GM18499 (cell line): ENCODE measurements at regions not wholly inside any gene's neighbourhood (a gene's known extent, or its start where the extent isn't known, plus 50 kb on each side); places are given as distances from the start of the nearest gene placed in this dataset.

ENCODE experiments used
- ATAC-seq: cut with Tn5 transposase; IDR thresholded peaks from one replicate; pipeline ENCODE4 v1.9.1; 2021; ENCODE audit warnings: moderate number of reproducible peaks; ENCODE audit not compliant: insufficient read depth, unreplicated experiment

DNA sequence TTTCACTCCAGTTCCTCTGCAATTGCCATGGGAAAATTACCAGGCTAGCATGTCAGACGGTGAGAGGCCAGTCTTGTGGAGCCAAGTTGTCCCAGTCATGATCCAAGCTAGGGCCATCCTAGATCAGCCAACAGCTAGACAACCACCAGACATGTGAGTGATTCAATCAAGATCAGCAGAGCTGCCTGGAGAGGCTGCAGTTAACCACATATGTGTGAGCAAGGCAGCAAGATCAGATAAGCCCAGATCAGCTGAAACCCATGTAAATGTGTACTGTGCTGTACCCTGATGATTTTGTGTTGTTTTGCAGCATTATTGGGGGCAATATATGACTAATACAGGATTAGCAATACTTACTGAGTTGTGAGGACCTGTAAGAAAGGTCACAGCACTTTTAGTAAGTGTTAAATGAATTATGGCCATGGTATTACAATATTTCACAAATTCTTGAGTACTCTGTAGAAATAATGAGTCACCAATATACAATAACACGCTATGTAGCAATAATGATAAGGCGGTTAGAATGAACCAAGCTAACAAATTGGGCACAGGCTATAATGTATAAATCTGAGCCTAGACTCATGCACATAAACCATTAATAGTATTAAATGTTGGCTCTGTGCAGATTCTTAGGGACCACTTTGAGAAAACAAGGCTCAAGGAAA lies 91.4 kb downstream of the SUDS3 start:
- ATAC-seq: no peak

- ATAC-seq: no peak
Measured at GRCh38 chr12:118472940-118473339, 96.6 kb downstream of the SUDS3 start.

DNA sequence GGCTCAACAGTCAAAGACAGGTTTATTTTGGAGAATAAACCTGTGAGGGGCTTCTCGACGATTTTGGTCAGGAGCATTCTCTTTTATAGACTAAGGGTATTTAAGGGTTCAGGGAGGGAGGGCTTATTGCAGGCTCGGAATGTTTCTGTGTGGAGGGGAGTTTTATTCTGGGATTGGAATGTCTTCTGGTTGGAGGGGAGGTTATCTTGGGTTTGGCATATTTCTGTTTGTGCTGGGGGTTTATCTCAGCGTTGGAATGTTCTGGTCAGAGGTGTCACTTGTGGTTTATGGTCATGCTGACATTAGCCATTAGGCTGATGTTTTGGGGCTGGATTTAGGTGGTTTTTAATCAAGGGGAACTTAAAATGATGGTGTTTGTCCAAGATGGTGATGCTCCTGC lies 103.9 kb downstream of the SUDS3 start:
- ATAC-seq: no peak

DNA sequence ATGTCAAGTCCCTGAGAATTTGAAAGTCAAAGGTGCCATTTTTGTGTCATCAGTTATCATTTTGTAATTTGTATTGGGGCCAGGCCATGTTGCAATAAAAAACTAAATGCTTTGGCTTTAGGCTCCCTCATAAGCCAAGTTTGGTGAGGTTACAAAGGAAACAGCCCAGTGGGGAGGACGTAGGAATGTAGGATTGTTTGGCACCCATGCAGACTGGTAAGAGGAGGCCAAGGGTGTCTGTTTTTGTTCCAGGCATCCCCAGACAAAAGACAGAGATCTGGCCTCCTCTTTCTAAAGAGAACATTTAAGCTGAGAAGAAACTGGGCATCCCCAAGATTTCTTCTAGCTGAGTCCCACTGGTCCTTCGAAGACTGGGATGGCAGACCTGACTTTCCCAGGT lies 111.7 kb downstream of the SUDS3 start:
- no peak for ATAC-seq

GRCh38 chr12:118493962-118494361 lies 117.6 kb downstream of the SUDS3 start:
- no peak for ATAC-seq

DNA sequence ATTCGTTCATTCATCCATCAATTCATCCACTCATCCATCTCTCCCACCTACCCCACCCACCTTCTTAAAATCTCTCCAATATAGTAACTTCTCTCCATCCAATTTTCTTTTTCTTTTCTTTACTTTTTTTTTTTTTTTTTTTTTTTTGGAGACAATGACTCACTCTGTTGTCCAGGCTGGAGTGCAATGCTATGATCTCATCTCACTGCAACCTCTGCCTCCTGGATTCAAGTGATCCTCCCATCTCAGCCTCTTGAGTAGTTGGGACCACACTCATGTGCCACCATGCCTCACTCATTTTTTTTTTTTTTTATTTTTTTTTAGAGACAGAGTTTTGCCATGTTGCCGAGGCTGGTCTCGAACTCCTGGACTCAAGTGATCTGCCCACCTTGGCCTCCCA lies 118.4 kb downstream of the SUDS3 start:
- ATAC-seq: no peak

- ATAC-seq: no peak
Measured at GRCh38 chr12:118495296-118495695, 118.9 kb downstream of the SUDS3 start.

GRCh38 chr12:118498171-118498570 lies 121.8 kb downstream of the SUDS3 start:
- ATAC-seq: no peak

DNA sequence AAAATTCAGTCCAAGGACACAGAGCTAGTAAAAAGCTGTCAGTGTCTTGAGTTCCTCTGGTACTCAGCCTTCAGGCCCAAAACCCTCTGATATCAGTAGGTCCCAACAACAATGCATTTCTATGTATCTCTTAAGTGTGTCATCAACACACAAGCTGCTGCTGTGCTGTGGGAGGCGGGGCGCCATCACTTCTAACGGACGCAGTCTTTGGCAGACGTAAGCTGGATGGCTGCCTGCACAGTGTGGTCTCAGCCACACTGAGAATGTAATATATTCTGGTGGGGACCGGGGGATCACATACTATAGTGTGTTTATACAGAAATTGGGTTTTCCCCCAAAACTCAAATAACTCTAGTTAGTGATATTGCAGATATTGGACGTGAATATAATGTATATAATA lies 123.9 kb downstream of the SUDS3 start:
- no peak for ATAC-seq

DNA sequence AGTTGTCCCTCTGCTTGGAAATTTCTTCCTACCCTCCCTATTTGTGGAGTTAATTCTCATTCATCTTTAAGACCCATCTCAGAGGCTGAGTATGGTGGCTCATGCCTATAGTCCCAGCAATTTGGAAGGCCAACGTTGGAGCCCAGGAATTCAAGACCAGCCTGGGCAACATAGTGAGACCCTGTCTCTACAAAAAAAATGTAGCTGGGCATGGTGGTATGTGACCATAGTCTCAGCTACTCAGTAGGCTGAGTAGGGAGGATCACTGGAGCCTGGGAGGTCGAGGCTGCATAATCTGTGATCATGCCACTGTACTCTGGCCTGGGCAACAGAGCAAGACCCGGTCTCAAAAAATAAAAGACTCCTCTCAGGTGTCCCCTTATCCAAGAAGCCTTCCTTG lies 125.1 kb downstream of the SUDS3 start:
- ATAC-seq: no peak

GRCh38 chr12:118503476-118503875 lies 127.1 kb downstream of the SUDS3 start:
- no peak for ATAC-seq

DNA sequence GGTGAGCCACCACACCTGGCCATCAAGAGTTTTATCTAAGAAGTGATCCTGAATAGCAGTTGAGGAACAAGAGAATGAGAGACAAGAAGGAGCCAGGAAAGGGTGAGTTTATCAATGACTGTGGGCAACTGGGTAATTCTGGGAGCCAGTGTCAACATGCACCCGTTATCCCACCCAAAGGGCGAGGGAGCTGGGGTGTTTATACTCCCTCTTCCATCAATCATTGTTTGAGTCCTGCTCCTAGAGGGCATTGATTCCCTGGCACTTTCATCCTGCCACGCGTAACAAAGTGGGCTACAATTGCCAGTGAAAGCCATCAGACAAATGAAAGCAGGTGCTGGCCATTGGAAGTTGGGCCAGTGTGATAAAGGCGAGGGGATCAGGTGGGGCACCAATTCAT lies 136.3 kb downstream of the SUDS3 start:
- ATAC-seq: no peak

DNA sequence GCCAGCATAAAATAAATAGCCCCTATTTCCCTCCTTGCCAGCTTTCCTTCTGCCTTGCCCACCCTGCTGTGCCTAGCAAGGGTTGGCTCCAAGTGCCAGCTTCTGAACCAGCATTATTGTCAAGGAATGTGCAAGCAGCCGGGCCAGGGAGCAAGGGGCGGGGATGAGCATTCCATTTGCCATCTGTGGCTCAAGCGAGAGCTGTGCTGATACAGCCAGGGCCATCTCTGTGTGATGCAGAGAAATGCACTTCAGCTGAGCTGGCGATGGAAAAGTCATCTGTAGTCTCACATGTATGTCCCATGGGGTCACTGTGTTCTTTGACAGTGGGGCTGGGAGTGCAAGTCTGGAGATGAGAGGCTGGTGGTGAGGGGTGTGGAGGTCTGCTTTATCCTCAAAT lies 137.3 kb downstream of the SUDS3 start:
- ATAC-seq: no peak

DNA sequence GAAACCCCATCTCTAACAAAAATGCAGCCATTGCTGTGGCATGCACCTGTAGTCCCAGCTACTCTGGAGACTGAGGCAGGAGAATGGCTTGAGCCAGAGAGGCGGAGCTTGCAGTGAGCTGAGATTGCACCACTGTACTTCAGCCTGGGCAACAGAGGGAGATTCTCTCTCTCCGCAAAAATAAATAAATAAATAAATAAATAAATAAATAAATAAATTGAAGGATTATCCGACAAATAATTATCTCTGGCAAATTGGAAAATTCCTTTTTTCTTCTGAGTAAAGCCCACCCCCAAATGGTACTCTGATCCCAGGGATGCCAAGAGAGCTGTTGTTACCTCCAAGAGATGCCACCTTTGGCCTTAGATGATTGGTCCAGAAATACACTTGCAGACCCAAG lies 137.9 kb downstream of the SUDS3 start:
- no peak for ATAC-seq

- no peak for ATAC-seq
Measured at GRCh38 chr12:118520214-118521035, 144.1 kb downstream of the SUDS3 start.

- no peak for ATAC-seq
Measured at GRCh38 chr12:118521036-118521370, 144.6 kb downstream of the SUDS3 start.

- ATAC-seq: no peak
Measured at GRCh38 chr12:118524446-118524845, 148.1 kb downstream of the SUDS3 start.

- ATAC-seq: no peak
Measured at GRCh38 chr12:118525216-118525615, 148.9 kb downstream of the SUDS3 start.

GRCh38 chr12:118526255-118527095 lies 150.1 kb downstream of the SUDS3 start:
- no peak for ATAC-seq

DNA sequence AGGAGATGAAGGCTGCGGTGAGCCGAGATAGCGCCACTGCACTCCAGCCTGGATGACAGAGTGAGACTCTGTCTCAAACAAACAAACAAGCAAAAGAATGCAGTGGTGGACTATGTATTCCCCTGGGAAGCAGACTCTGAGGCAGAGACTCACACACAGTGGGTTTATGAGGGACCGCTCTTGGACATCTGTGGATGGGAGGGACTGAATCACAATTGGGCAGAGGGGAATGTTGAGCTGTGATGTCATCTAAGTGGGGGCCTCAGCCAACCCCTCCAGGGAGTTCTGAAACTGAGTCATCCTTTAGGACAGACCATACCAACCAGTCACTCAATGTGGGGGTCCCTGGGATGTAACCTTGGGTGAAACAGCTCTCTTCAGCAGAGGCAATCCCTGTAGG lies 151.0 kb downstream of the SUDS3 start:
- no peak for ATAC-seq

DNA sequence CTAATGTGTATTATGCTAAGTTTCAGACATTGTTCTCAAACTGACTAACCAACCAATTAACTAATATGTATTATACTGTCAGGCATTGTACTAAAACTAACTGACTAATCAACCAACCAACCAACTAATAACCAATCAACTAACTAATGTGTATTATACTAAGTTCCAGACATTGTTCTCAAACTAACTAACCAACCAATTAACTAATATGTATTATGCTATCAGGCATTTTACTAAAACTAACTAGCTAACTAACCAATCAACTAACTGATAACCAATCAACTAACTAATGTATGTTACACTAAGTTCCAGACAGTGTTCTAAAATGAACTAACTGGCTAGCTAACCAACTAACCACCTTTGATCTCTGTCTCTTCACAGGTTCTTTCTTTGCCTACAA lies 152.3 kb downstream of the SUDS3 start:
- no peak for ATAC-seq
